RWPE2 (cell line): ENCODE measurements at regions not wholly inside any gene's neighbourhood (a gene's known extent, or its start where the extent isn't known, plus 50 kb on each side); places are given as distances from the start of the nearest gene placed in this dataset.
A peak's percentile ranks its signal among the peaks of the same experiment; 100 is the strongest.

Source experiments
- ATAC-seq: fragments of 200-7000 bp; cut with Tn5 transposase; 3 replicates; pipeline ENCODE4 v1.9.1; 2021; ENCODE audit warnings: low read depth
- DNase-seq: peaks from one replicate; pipeline ENCODE4 v3.0.0-alpha.2; 2020; ENCODE audit warnings: low spot score
- H3K27ac ChIP-seq: fragments of 450-650 bp; 2 replicates; pipeline ENCODE4 v1.5.1; 2017; ENCODE audit warnings: mild to moderate bottlenecking; ENCODE audit not compliant: poor library complexity, severe bottlenecking
- H3K27me3 ChIP-seq: fragments of 250-450 bp; sonication (Bioruptor Pico); 2 replicates; pipeline ENCODE4 v1.5.1; 2021; ENCODE audit warnings: mild to moderate bottlenecking, moderate library complexity; ENCODE audit not compliant: insufficient read depth, poor library complexity, severe bottlenecking
- H3K36me3 ChIP-seq: fragments of 250-450 bp; sonication (Bioruptor Pico); 2 replicates; pipeline ENCODE4 v1.5.1; 2020; ENCODE audit warnings: low read depth, mild to moderate bottlenecking, moderate library complexity
- H3K4me1 ChIP-seq: fragments of 250-450 bp; sonication (Bioruptor Pico); 2 replicates; pipeline ENCODE4 v1.5.1; 2021; ENCODE audit warnings: mild to moderate bottlenecking, moderate library complexity; ENCODE audit not compliant: insufficient read depth, poor library complexity, severe bottlenecking
- H3K4me3 ChIP-seq: fragments of 250-450 bp; sonication (Bioruptor Pico); 2 replicates; pipeline ENCODE4 v1.5.1; 2021; ENCODE audit warnings: mild to moderate bottlenecking, moderate library complexity; ENCODE audit not compliant: severe bottlenecking
- H3K9me3 ChIP-seq: fragments of 250-450 bp; sonication (Bioruptor Pico); 2 replicates; pipeline ENCODE4 v1.5.1; 2021; ENCODE audit warnings: mild to moderate bottlenecking, moderate library complexity; ENCODE audit not compliant: severe bottlenecking
- TF ChIP-seq, protein P1 (sequence below): fragments of 450-650 bp; IDR thresholded peaks from one replicate; pipeline ENCODE4 v1.5.1; 2017; ENCODE audit warnings: mild to moderate bottlenecking, moderate library complexity; ENCODE audit not compliant: poor library complexity, severe bottlenecking

- no peaks in the 10 kb centered on the region for H3K36me3 ChIP-seq
- DNase-seq (no peak), ATAC-seq (no peak)
- H3K9me3 ChIP-seq = no peaks in the 10 kb centered on the region
- no peak overlapping the region for H3K27ac ChIP-seq
- no peak overlapping the region for H3K4me3 ChIP-seq
- TF ChIP-seq, protein P1, sequence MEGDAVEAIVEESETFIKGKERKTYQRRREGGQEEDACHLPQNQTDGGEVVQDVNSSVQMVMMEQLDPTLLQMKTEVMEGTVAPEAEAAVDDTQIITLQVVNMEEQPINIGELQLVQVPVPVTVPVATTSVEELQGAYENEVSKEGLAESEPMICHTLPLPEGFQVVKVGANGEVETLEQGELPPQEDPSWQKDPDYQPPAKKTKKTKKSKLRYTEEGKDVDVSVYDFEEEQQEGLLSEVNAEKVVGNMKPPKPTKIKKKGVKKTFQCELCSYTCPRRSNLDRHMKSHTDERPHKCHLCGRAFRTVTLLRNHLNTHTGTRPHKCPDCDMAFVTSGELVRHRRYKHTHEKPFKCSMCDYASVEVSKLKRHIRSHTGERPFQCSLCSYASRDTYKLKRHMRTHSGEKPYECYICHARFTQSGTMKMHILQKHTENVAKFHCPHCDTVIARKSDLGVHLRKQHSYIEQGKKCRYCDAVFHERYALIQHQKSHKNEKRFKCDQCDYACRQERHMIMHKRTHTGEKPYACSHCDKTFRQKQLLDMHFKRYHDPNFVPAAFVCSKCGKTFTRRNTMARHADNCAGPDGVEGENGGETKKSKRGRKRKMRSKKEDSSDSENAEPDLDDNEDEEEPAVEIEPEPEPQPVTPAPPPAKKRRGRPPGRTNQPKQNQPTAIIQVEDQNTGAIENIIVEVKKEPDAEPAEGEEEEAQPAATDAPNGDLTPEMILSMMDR = no peak
- peaks cover 11% of the 10 kb centered on the region for H3K4me1 ChIP-seq
- H3K27me3 ChIP-seq = no peaks in the 10 kb centered on the region
These were observed 70.9 kb downstream of the MBL2 start for GRCh38 chr10:52701647-52702046.

- no peaks in the 10 kb centered on the region for H3K27me3 ChIP-seq
- TF ChIP-seq, protein P1 = no peak
- H3K4me1 ChIP-seq = peaks cover 11% of the 10 kb centered on the region
- no peaks in the 10 kb centered on the region for H3K9me3 ChIP-seq
- no peaks in the 10 kb centered on the region for H3K36me3 ChIP-seq
- H3K27ac ChIP-seq = peak overlapping the region; percentile 75
- no peak for DNase-seq
- peak; percentile 69 for ATAC-seq
- no peak overlapping the region for H3K4me3 ChIP-seq
These were observed 69.1 kb downstream of the MBL2 start for GRCh38 chr10:52703451-52703850.

GRCh38 chr10:52703898-52704297 lies 68.7 kb downstream of the MBL2 start:
- H3K9me3 ChIP-seq = no peaks in the 10 kb centered on the region
- peak; percentile 72 for ATAC-seq
- H3K4me3 ChIP-seq = no peak overlapping the region
- TF ChIP-seq, protein P1 = no peak
- H3K4me1 ChIP-seq = peaks cover 11% of the 10 kb centered on the region
- H3K27me3 ChIP-seq = no peaks in the 10 kb centered on the region
- peak overlapping the region; percentile 75 for H3K27ac ChIP-seq
- no peak for DNase-seq
- H3K36me3 ChIP-seq = no peaks in the 10 kb centered on the region

DNA sequence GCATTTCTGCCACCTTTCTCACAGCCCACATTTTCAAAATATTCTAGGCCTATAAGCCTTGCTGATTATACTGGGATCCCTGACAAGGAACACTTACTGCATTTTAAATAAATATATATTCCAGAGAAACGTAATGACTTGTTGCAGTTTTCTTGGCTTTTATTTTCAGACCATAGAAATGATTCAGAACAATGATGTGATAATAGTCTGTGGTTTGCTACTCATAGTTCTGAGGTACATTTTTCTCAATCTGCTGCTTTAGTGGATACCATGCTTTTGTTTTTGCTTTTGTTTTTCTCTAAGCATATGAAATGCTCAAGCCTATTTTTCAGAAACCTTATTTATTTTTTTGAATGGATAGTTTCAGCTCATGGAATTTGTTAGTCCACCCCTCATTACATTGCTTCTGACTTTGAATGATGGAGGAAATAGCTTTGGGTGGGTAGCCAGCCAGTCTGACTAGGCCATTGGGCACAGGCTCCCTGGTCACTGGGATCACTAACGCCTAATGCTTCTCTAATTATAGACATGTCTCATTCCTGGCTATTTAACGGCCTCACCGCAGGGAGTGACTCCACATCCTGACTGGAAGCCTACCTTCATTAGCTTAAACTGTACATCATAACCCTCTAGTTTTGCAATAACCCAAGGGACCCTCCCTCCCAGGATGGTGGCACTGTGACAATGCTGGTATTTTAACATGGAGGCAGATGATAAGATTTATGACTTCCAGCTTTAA lies 66.1 kb downstream of the MBL2 start:
- DNase-seq (no peak), ATAC-seq (no peak)

More for the DNA sequence above, 66.1 kb downstream of the MBL2 start:
- H3K36me3 ChIP-seq = no peaks in the 10 kb centered on the region
- no peaks in the 10 kb centered on the region for H3K9me3 ChIP-seq
- no peak overlapping the region for H3K27ac ChIP-seq
- H3K27me3 ChIP-seq = no peaks in the 10 kb centered on the region
- H3K4me3 ChIP-seq = no peak overlapping the region
- peaks cover 11% of the 10 kb centered on the region for H3K4me1 ChIP-seq
- TF ChIP-seq, protein P1 = no peak
